ENCODE measurements at regions not wholly inside any gene's neighbourhood (a gene's known extent, or its start where the extent isn't known, plus 50 kb on each side); places are given as distances from the start of the nearest gene placed in this dataset.

DNA sequence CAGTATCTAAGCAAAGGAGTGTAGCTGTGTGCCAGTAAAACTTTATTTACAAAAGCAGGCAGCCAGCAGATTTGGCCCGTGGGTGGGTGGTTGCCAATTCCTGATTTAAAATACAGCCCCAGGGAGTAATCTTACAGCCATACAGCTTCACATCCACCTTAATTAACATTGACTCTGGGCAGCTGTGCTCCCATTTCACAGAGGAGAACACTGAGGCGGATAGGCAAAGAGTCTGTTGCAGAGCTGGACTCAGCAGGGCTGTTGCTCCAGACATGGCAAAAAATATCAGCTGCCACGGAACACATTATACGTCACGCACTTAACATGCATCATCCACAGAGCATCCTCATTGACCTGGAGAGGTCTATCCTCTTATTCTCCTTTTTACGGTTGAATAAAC is 289.9 kb downstream of the DHX35 start:
- TF ChIP-seq, protein P1, sequence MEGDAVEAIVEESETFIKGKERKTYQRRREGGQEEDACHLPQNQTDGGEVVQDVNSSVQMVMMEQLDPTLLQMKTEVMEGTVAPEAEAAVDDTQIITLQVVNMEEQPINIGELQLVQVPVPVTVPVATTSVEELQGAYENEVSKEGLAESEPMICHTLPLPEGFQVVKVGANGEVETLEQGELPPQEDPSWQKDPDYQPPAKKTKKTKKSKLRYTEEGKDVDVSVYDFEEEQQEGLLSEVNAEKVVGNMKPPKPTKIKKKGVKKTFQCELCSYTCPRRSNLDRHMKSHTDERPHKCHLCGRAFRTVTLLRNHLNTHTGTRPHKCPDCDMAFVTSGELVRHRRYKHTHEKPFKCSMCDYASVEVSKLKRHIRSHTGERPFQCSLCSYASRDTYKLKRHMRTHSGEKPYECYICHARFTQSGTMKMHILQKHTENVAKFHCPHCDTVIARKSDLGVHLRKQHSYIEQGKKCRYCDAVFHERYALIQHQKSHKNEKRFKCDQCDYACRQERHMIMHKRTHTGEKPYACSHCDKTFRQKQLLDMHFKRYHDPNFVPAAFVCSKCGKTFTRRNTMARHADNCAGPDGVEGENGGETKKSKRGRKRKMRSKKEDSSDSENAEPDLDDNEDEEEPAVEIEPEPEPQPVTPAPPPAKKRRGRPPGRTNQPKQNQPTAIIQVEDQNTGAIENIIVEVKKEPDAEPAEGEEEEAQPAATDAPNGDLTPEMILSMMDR (conservative IDR thresholded peaks at IDR 0.05; ENCODE audit: control insufficient read depth, insufficient read depth, low read depth, low read length) = no peak
- no peak overlapping the region for H3K4me3 ChIP-seq (ENCODE audit: control insufficient read depth, low read depth, low read length)
- DNase-seq (ENCODE audit: low read depth) = no peak

DNA sequence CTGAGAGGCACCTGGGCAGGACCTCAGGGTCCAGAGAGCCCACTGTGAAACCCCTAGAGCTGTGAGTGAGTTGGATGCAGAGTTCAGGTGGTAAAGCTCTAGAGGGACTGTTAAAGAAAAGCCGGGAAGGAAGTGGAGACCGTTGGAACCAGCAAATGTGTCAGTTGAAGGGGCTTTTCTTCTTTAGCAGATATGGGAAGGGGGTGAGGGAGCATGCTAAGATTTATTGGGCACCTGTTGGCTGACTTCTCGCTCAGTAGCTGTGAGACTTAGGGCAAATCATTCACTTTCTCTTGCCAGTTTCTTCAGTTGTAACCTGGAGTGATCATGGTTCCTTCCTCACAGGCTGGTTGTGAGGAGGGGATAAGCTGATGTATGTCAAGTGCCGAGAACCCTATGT is 287.7 kb downstream of the DHX35 start:
- no peak for DNase-seq (ENCODE audit: low read depth)
- TF ChIP-seq, protein P1 (conservative IDR thresholded peaks at IDR 0.05; ENCODE audit: control insufficient read depth, insufficient read depth, low read depth, low read length) = no peak
- no peak overlapping the region for H3K4me3 ChIP-seq (ENCODE audit: control insufficient read depth, low read depth, low read length)

DNA sequence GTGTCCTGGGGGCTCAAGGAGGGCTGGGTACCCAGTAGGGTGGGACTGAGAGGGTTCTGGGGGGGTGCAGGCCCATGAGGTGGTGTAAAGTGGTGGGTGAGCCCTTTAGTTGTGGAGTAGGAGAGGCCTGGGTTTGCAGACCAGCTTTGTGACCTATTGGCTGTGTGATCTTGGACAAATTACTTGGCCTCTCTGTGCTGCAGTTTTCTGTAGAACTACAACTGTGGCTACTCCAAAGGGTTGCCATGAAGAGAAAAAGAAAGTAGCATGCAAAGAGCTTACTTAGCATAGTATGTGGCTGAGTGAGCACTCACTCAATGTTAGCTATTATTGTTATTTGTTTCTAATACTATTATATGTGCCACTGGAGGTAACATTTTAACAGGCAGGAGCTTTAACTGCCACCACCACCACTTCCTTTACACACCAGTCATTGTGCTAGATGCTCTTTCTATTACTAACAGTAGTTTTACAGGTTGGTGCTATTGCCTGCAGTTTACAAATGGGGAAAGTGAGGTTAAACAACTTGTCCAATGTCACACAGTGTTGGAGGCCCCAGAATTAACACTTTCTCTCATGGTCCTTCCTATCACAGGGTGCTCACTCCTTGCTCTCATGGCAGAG is 286.8 kb downstream of the DHX35 start:
- H3K4me3 ChIP-seq (ENCODE audit: control insufficient read depth, low read depth, low read length) = no peak overlapping the region
- TF ChIP-seq, protein P1 (conservative IDR thresholded peaks at IDR 0.05; ENCODE audit: control insufficient read depth, insufficient read depth, low read depth, low read length) = no peak
- DNase-seq (ENCODE audit: low read depth) = no peak

DNA sequence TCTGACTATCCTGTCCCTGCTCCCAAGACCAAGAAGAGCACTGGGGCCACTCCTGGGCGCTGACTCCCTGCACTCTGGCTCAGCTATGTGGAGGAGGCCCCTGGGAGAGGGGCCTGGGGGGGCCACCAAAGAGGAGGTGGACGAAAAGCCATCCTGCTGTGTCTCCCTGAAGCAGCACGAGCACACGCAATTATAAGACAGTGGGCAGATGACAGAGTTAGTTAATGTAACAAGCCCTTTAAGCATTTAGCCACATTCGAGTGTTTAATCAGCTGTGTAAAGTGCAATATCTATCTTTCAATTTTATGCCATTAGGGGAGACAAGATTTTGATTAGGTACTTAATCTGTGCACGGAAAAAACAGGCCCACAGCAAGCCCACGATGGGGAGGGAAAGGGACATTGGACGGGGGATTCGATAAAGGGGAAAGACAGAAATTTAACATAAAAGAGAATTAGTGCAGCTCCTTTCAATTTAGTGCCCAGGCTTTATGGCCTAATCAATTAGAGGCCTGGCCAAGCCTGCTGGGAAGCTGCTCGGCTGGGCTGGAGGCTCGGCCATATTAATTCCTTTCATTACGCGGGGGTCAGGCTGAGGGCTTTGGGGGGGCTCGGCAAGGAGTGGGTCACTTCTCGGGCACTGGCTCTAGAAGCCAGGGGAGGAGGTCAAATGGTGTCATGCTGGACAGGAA is 286.2 kb downstream of the DHX35 start:
- H3K4me3 ChIP-seq (ENCODE audit: control insufficient read depth, low read depth, low read length) = no peak overlapping the region
- TF ChIP-seq, protein P1 (conservative IDR thresholded peaks at IDR 0.05; ENCODE audit: control insufficient read depth, insufficient read depth, low read depth, low read length) = no peak
- DNase-seq (ENCODE audit: low read depth) = no peak

DNA sequence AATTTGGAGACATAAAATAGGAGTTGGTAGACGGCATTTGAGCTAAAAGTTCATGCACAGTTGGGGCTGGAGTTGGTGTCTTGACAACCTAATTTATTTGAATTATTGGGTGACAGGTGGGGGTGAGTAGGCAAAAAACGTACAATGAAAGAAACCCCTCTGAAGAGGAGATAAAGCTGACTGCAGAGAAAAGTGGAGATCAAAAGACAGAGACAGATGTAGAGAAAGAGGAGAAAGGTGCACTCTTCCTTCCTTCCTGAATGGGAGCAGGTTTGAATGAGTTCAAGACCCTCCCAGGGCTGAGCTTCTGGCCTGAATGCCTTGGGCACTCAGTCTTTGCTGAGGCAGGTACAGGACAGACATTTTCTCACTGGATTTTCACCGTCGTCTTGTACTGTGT is 284.3 kb downstream of the DHX35 start:
- TF ChIP-seq, protein P1 (conservative IDR thresholded peaks at IDR 0.05; ENCODE audit: control insufficient read depth, insufficient read depth, low read depth, low read length) = no peak
- no peak for DNase-seq (ENCODE audit: low read depth)
- H3K4me3 ChIP-seq (ENCODE audit: control insufficient read depth, low read depth, low read length) = no peak overlapping the region

DNA sequence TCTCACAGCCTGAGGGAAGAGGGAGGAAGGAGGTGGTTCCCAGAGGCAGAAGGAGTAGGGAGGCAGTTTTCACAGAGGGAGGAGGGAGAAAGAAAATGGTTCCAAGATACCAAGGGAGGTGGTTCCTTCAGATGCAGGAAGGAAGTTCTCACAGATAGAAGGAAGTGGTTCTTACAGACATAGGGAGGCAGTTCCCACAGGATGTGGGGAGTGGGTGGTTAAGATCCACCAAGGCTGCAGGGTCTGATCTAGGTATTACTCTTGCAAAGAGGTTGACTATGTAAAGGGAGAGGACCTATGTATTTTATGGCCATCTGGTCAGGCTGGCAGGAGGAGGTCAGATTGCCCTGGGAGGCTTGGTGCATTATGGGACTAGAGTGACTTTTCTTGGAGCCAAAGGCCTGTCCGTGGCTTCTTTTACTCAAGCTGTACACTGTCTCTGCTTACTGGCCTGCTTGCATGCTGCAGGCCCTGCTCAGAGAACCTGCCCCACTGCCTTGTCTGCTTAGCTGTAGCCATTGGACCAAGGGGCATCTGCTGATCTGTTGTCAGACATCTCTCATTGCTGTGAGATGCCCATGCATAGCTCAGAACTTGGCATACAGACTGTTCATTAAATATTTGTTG is 283.7 kb downstream of the DHX35 start:
- no peak for DNase-seq (ENCODE audit: low read depth)
- TF ChIP-seq, protein P1 (conservative IDR thresholded peaks at IDR 0.05; ENCODE audit: control insufficient read depth, insufficient read depth, low read depth, low read length) = no peak

More for the DNA sequence above, 283.7 kb downstream of the DHX35 start:
- H3K4me3 ChIP-seq (ENCODE audit: control insufficient read depth, low read depth, low read length) = no peak overlapping the region
